ENCODE measurements at regions not wholly inside any gene's neighbourhood (a gene's known extent, or its start where the extent isn't known, plus 50 kb on each side); places are given as distances from the start of the nearest gene placed in this dataset.

DNA sequence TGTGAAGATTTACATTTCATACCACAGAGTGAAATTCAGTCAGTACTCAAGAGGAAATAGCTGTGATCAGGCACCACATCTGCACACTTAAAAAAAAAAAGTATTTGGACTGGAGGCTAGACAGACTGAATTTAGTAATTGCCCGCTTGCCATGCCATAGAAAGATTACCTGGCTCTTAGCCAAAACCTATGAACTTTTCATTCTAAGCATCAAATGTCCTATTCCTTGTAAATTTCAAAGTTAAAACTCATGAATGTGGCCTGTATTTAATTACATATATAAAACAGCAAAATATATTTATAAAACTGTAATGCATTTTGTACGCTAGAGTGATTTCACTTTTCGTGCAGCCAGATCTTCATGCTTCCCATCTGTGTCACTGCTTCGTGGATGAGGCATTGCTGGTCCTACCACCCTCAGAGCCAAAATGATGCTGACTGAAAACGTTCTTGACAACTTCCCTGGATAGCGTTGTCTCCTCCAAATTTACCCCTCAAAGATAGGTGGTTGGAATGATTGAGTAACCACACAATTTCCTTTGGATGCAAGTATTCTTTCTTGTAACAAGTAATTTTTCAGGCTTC, 447.9 kb upstream of the SGCD start:
- TF ChIP-seq, protein P1, sequence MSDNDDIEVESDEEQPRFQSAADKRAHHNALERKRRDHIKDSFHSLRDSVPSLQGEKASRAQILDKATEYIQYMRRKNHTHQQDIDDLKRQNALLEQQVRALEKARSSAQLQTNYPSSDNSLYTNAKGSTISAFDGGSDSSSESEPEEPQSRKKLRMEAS (CRISPR knock-in tag; IDR thresholded peaks at IDR 0.05) = no peak
- TF ChIP-seq, protein P2, sequence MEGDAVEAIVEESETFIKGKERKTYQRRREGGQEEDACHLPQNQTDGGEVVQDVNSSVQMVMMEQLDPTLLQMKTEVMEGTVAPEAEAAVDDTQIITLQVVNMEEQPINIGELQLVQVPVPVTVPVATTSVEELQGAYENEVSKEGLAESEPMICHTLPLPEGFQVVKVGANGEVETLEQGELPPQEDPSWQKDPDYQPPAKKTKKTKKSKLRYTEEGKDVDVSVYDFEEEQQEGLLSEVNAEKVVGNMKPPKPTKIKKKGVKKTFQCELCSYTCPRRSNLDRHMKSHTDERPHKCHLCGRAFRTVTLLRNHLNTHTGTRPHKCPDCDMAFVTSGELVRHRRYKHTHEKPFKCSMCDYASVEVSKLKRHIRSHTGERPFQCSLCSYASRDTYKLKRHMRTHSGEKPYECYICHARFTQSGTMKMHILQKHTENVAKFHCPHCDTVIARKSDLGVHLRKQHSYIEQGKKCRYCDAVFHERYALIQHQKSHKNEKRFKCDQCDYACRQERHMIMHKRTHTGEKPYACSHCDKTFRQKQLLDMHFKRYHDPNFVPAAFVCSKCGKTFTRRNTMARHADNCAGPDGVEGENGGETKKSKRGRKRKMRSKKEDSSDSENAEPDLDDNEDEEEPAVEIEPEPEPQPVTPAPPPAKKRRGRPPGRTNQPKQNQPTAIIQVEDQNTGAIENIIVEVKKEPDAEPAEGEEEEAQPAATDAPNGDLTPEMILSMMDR (IDR thresholded peaks at IDR 0.05) = no peak
